ENCODE measurements at regions not wholly inside any gene's neighbourhood (a gene's known extent, or its start where the extent isn't known, plus 50 kb on each side); places are given as distances from the start of the nearest gene placed in this dataset.

- Histone ChIP-seq H3K4me3 (ENCODE audit: low read length) (no peak overlapping the region), H3K9me3 (ENCODE audit: control insufficient read depth, low read length) (no peaks in the 10 kb centered on the region), H3K36me3 (ENCODE audit: control insufficient read depth, insufficient read depth, low read length) (no peaks in the 10 kb centered on the region), H3K27me3 (ENCODE audit: control insufficient read depth, insufficient read depth, low read length) (no peaks in the 10 kb centered on the region), H3K9ac (ENCODE audit: low read length) (no peak overlapping the region), H3K4me1 (ENCODE audit: control insufficient read depth, insufficient read depth, low read length) (no peaks in the 10 kb centered on the region)
These were observed 492.1 kb downstream of the SOX6 start for GRCh38 chr11:15864026-15864805.

GRCh38 chr11:15865212-15865987 is 490.9 kb downstream of the SOX6 start:
- no peaks in the 10 kb centered on the region for H3K27me3 ChIP-seq (ENCODE audit: control insufficient read depth, insufficient read depth, low read length)
- no peak overlapping the region for H3K9ac ChIP-seq (ENCODE audit: low read length)
- no peaks in the 10 kb centered on the region for H3K9me3 ChIP-seq (ENCODE audit: control insufficient read depth, low read length)
- no peak overlapping the region for H3K4me3 ChIP-seq (ENCODE audit: low read length)
- no peaks in the 10 kb centered on the region for H3K4me1 ChIP-seq (ENCODE audit: control insufficient read depth, insufficient read depth, low read length)
- H3K36me3 ChIP-seq (ENCODE audit: control insufficient read depth, insufficient read depth, low read length): no peaks in the 10 kb centered on the region

- Histone ChIP-seq H3K9me3 (ENCODE audit: control insufficient read depth, low read length) (no peaks in the 10 kb centered on the region), H3K4me3 (ENCODE audit: low read length) (no peak overlapping the region), H3K27me3 (ENCODE audit: control insufficient read depth, insufficient read depth, low read length) (no peaks in the 10 kb centered on the region), H3K9ac (ENCODE audit: low read length) (no peak overlapping the region), H3K36me3 (ENCODE audit: control insufficient read depth, insufficient read depth, low read length) (no peaks in the 10 kb centered on the region), H3K4me1 (ENCODE audit: control insufficient read depth, insufficient read depth, low read length) (no peaks in the 10 kb centered on the region)
These were observed 488.5 kb downstream of the SOX6 start for GRCh38 chr11:15867871-15868270.

GRCh38 chr11:15870911-15871310 is 485.4 kb downstream of the SOX6 start:
- no peaks in the 10 kb centered on the region for H3K36me3 ChIP-seq (ENCODE audit: control insufficient read depth, insufficient read depth, low read length)
- no peak overlapping the region for H3K9ac ChIP-seq (ENCODE audit: low read length)
- H3K4me1 ChIP-seq (ENCODE audit: control insufficient read depth, insufficient read depth, low read length): no peaks in the 10 kb centered on the region
- no peaks in the 10 kb centered on the region for H3K9me3 ChIP-seq (ENCODE audit: control insufficient read depth, low read length)
- no peak overlapping the region for H3K4me3 ChIP-seq (ENCODE audit: low read length)
- H3K27me3 ChIP-seq (ENCODE audit: control insufficient read depth, insufficient read depth, low read length): no peaks in the 10 kb centered on the region

- no peaks in the 10 kb centered on the region for H3K9me3 ChIP-seq (ENCODE audit: control insufficient read depth, low read length)
- no peaks in the 10 kb centered on the region for H3K4me1 ChIP-seq (ENCODE audit: control insufficient read depth, insufficient read depth, low read length)
- no peaks in the 10 kb centered on the region for H3K36me3 ChIP-seq (ENCODE audit: control insufficient read depth, insufficient read depth, low read length)
- no peak overlapping the region for H3K4me3 ChIP-seq (ENCODE audit: low read length)
- H3K27me3 ChIP-seq (ENCODE audit: control insufficient read depth, insufficient read depth, low read length): no peaks in the 10 kb centered on the region
- H3K9ac ChIP-seq (ENCODE audit: low read length): no peak overlapping the region
These were observed 484.3 kb downstream of the SOX6 start for GRCh38 chr11:15871904-15872626.

- no peaks in the 10 kb centered on the region for H3K27me3 ChIP-seq (ENCODE audit: control insufficient read depth, insufficient read depth, low read length)
These were observed 482.8 kb downstream of the SOX6 start for GRCh38 chr11:15873501-15873900.

GRCh38 chr11:15874704-15875103 is 481.6 kb downstream of the SOX6 start:
- Histone ChIP-seq H3K4me1 (ENCODE audit: control insufficient read depth, insufficient read depth, low read length) (no peaks in the 10 kb centered on the region), H3K27me3 (ENCODE audit: control insufficient read depth, insufficient read depth, low read length) (no peaks in the 10 kb centered on the region), H3K4me3 (ENCODE audit: low read length) (no peak overlapping the region), H3K9me3 (ENCODE audit: control insufficient read depth, low read length) (no peaks in the 10 kb centered on the region), H3K36me3 (ENCODE audit: control insufficient read depth, insufficient read depth, low read length) (no peaks in the 10 kb centered on the region), H3K9ac (ENCODE audit: low read length) (no peak overlapping the region)

More at GRCh38 chr11:15873501-15873900, 482.8 kb downstream of the SOX6 start:
- Histone ChIP-seq H3K4me1 (ENCODE audit: control insufficient read depth, insufficient read depth, low read length) (no peaks in the 10 kb centered on the region), H3K36me3 (ENCODE audit: control insufficient read depth, insufficient read depth, low read length) (no peaks in the 10 kb centered on the region), H3K4me3 (ENCODE audit: low read length) (no peak overlapping the region), H3K9ac (ENCODE audit: low read length) (no peak overlapping the region), H3K9me3 (ENCODE audit: control insufficient read depth, low read length) (no peaks in the 10 kb centered on the region)

- H3K9ac ChIP-seq (ENCODE audit: low read length): no peak overlapping the region
- H3K4me3 ChIP-seq (ENCODE audit: low read length): no peak overlapping the region
- H3K27me3 ChIP-seq (ENCODE audit: control insufficient read depth, insufficient read depth, low read length): no peaks in the 10 kb centered on the region
- no peaks in the 10 kb centered on the region for H3K4me1 ChIP-seq (ENCODE audit: control insufficient read depth, insufficient read depth, low read length)
- no peaks in the 10 kb centered on the region for H3K9me3 ChIP-seq (ENCODE audit: control insufficient read depth, low read length)
- H3K36me3 ChIP-seq (ENCODE audit: control insufficient read depth, insufficient read depth, low read length): no peaks in the 10 kb centered on the region
These were observed 481.0 kb downstream of the SOX6 start for GRCh38 chr11:15875393-15875792.

GRCh38 chr11:15875943-15876342 is 480.4 kb downstream of the SOX6 start:
- H3K4me3 ChIP-seq (ENCODE audit: low read length): no peak overlapping the region
- no peaks in the 10 kb centered on the region for H3K9me3 ChIP-seq (ENCODE audit: control insufficient read depth, low read length)
- no peak overlapping the region for H3K9ac ChIP-seq (ENCODE audit: low read length)
- no peaks in the 10 kb centered on the region for H3K36me3 ChIP-seq (ENCODE audit: control insufficient read depth, insufficient read depth, low read length)
- H3K27me3 ChIP-seq (ENCODE audit: control insufficient read depth, insufficient read depth, low read length): no peaks in the 10 kb centered on the region
- no peaks in the 10 kb centered on the region for H3K4me1 ChIP-seq (ENCODE audit: control insufficient read depth, insufficient read depth, low read length)

GRCh38 chr11:15878756-15879155 is 477.6 kb downstream of the SOX6 start:
- H3K27me3 ChIP-seq (ENCODE audit: control insufficient read depth, insufficient read depth, low read length): no peaks in the 10 kb centered on the region
- H3K9ac ChIP-seq (ENCODE audit: low read length): no peak overlapping the region
- H3K4me3 ChIP-seq (ENCODE audit: low read length): no peak overlapping the region
- H3K36me3 ChIP-seq (ENCODE audit: control insufficient read depth, insufficient read depth, low read length): no peaks in the 10 kb centered on the region
- H3K9me3 ChIP-seq (ENCODE audit: control insufficient read depth, low read length): no peaks in the 10 kb centered on the region
- H3K4me1 ChIP-seq (ENCODE audit: control insufficient read depth, insufficient read depth, low read length): no peaks in the 10 kb centered on the region

GRCh38 chr11:15880291-15880690 is 476.1 kb downstream of the SOX6 start:
- Histone ChIP-seq H3K9me3 (ENCODE audit: control insufficient read depth, low read length) (no peaks in the 10 kb centered on the region), H3K27me3 (ENCODE audit: control insufficient read depth, insufficient read depth, low read length) (no peaks in the 10 kb centered on the region), H3K4me3 (ENCODE audit: low read length) (no peak overlapping the region), H3K9ac (ENCODE audit: low read length) (no peak overlapping the region), H3K4me1 (ENCODE audit: control insufficient read depth, insufficient read depth, low read length) (peaks cover 3% of the 10 kb centered on the region), H3K36me3 (ENCODE audit: control insufficient read depth, insufficient read depth, low read length) (no peaks in the 10 kb centered on the region)
